GM18951 (cell line): ENCODE measurements at regions not wholly inside any gene's neighbourhood (a gene's known extent, or its start where the extent isn't known, plus 50 kb on each side); places are given as distances from the start of the nearest gene placed in this dataset.
"Not testable (repeated sequence)": the region's sequence is repeated elsewhere in the genome, so short reads cannot be mapped to it uniquely, and the experiment has no call there.

Source experiments
- POLR2A ChIP-seq: IDR thresholded peaks from 4 replicates; pipeline ENCODE4 v1.6.1; 2011; ENCODE audit warnings: mild to moderate bottlenecking; ENCODE audit not compliant: insufficient read length, insufficient read depth; ENCODE audit errors: extremely low read depth
- in situ Hi-C: fragments of 300-500 bp; cut with MboI; formaldehyde crosslinking; loops from one replicate; pipeline ENCODE4 v1.12.0; 2022; ENCODE audit warnings: low sequenced_read_pairs, mixed read lengths, inconsistent platforms; ENCODE audit not compliant: unreplicated experiment

GRCh38 chr5:158514319-158514985 is 585.3 kb downstream of the EBF1 start:
- no peak for TF ChIP-seq POLR2A
- in situ Hi-C loops = no loop called here

GRCh38 chr5:158513490-158514318 is 586.0 kb downstream of the EBF1 start:
- no peak for TF ChIP-seq POLR2A
- in situ Hi-C loops = no loop called here

- no peak for TF ChIP-seq POLR2A
Measured at GRCh38 chr5:158511454-158511853, 588.3 kb downstream of the EBF1 start.

DNA sequence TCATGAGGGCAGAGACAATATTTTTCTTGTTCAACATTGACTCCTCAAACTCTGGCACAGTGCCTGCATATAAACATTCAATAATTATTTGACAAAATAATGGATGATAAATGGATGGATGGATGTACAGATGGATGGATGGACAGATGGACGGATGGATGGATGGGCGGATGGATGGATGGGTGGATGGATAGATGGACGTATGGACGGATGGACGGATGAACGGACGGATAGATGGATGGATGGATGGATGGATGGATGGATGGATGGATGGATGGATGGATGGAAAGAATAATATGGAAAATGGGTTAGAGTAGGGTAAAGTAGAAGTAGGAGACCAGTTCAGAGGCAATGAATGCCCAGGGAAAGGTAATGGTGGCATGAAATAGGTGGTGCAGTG is 589.2 kb downstream of the EBF1 start:
- TF ChIP-seq POLR2A = no peak
- in situ Hi-C loops = no loop called here

More at GRCh38 chr5:158511454-158511853, 588.3 kb downstream of the EBF1 start:
- in situ Hi-C loops = no loop called here

GRCh38 chr5:158506648-158507047 is 593.1 kb downstream of the EBF1 start:
- no peak for TF ChIP-seq POLR2A
- in situ Hi-C loops = no loop called here

GRCh38 chr5:158502686-158503085 is 597.0 kb downstream of the EBF1 start:
- TF ChIP-seq POLR2A = no peak

DNA sequence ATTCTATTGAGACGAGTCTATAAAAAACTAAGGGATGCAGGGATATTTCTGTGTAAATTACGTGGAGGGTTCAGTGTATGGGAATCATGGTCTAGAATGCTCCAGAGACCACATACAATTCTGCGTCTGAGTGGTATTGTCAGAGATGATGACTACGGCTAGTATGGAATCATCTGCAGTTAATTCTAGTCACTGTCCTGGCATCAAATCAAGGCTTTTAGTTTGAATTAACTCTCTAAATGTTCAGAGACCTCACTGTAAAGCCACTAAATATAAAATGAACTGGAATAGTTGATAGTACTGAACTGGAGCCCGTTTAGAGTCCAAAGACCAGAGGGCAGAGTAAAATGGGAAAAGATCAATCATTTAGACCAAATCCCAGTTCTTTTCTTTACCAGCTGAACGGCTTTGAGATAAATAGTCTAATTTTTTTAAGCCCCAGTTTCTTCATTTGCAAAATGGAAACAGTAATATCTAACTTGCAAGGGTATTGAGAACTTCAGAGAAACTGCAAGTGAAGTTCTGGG is 599.8 kb downstream of the EBF1 start:
- no peak for TF ChIP-seq POLR2A
- in situ Hi-C loops = no loop called here

More at GRCh38 chr5:158502686-158503085, 597.0 kb downstream of the EBF1 start:
- in situ Hi-C loops = no loop called here

GRCh38 chr5:158499075-158499891 is 600.4 kb downstream of the EBF1 start:
- no peak for TF ChIP-seq POLR2A
- in situ Hi-C loops = no loop called here

GRCh38 chr5:158496624-158497023 is 603.1 kb downstream of the EBF1 start:
- in situ Hi-C loops = no loop called here
- no peak for TF ChIP-seq POLR2A

GRCh38 chr5:158494541-158494940 is 605.2 kb downstream of the EBF1 start:
- no peak for TF ChIP-seq POLR2A
- in situ Hi-C loops = no loop called here

DNA sequence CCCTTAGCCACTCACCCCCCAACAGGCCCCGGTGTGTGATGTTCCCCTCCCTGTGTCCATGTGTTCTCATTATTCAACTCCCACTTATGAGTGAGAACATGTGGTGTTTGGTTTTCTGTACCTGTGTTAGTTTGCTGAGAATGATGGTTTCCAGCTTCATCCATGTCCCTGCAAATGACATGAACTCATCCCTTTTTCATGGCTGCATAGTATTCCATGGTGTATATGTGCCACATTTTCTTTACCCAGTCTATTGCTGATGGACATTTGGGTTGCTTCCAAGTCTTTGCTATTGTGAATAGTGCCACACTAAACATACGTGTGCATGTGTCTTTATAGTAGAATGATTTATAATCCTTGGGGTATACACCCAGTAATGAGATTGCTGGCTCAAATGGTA is 605.7 kb downstream of the EBF1 start:
- in situ Hi-C loops = not testable (repeated sequence)

GRCh38 chr5:158492841-158493242 is 606.9 kb downstream of the EBF1 start:
- TF ChIP-seq POLR2A = no peak
- in situ Hi-C loops = no loop called here

GRCh38 chr5:158492136-158492535 is 607.6 kb downstream of the EBF1 start:
- in situ Hi-C loops = no loop called here

GRCh38 chr5:158487664-158488063 is 612.1 kb downstream of the EBF1 start:
- TF ChIP-seq POLR2A = no peak
- in situ Hi-C loops = no loop called here

More at GRCh38 chr5:158492136-158492535, 607.6 kb downstream of the EBF1 start:
- TF ChIP-seq POLR2A = no peak
